ENCODE measurements at regions not wholly inside any gene's neighbourhood (a gene's known extent, or its start where the extent isn't known, plus 50 kb on each side); places are given as distances from the start of the nearest gene placed in this dataset.

DNA sequence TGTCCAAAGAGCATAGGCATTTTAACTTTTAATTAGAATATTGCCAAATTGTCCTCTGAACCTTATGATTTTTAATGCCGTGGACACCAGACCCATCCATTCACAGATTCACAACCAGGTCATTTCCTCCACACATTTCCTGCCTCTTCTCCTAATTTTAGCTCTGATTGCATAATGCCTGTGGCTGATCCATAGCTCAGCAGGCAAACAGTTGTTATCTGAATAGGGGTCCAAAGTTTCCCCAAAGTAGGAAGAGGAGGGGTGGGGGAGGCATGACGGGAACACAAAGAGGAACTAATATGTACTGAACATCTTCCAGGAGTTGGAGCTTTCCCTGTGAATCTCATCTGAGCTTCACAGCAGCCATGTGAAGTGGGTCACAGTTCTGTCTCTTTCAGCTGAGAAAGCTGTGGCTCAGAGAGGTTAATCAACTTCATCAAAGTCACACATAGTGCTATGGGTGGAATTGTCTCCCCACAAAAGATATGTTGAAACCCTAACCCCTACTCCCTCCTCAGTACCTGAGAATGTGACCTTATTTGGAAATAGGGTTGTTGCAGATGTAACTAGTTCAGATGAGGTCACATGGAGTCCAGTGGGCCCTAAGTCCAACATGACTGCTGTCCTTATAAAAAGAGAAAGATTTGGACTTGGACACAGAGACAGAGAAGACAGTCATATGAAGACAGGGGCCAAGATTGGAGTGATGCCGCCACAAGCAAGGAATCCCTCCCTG lies 106.7 kb upstream of the AGBL1 start:
- Histone ChIP-seq H3K4me1 (ENCODE audit: control insufficient read depth in 3 of 3, insufficient read depth in 2 of 3, low read depth in 1 of 3, low read length in 2 of 3) (no peaks in the 10 kb centered on the region), H3K4me3 (ENCODE audit: low read depth in 1 of 3, low read length in 3 of 3) (no peak overlapping the region), H3K9me3 (ENCODE audit: control insufficient read depth in 2 of 2, insufficient read depth in 1 of 2, low read depth in 1 of 2, low read length in 1 of 2) (no peaks in the 10 kb centered on the region), H3K36me3 (ENCODE audit: control insufficient read depth in 3 of 3, insufficient read depth in 2 of 3, low read depth in 1 of 3, low read length in 3 of 3) (no peaks in the 10 kb centered on the region), H3K27me3 (ENCODE audit: control insufficient read depth in 3 of 3, insufficient read depth in 3 of 3, low read length in 3 of 3) (no peaks in the 10 kb centered on the region), H3K27ac (ENCODE audit: low read depth in 1 of 3, low read length in 2 of 3) (no peak overlapping the region)
- FAIRE-seq (no peak), DNase-seq (no peak)
- 38 to 62% (median 49%) methylated on average over 3 of the region's 3 CpGs for WGBS, 3 donors

DNA sequence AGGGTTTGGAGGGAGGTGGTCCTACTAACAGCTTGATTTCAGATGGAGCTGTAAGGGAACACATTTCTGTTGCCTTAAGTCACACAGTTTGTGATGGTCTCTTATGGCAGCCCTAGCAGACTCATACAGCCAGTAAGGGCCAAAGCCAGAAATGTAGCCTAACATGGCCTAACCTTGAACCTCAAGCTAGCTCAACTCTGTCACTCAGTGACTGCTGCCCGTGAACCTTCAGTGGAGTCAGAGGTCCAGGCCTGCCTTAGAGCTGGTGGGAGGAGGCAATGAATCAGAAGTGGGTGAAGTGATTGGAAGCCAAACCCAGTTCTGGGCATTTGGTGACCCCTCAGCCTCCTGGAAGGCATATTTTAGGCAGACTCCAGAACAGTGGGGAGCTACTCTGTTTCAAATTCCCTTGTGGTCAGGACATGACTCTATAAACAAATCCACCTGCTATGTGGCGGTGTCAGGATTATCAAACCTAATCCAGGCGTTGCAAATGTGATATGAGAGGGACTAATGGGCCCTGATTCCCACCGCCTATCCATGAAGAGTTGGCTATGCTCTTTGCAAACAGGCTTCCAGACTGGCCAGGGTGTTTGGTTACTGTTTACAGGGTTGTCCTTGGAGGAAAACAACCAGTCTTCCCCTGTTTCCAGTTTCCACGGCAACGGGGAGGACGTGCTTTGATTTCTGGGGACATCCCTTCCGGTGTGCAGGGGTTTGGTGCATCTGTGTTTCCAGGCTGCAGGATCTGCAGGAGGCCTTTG lies 105.9 kb upstream of the AGBL1 start:
- Histone ChIP-seq H3K9me3 (ENCODE audit: control insufficient read depth in 2 of 2, insufficient read depth in 1 of 2, low read depth in 1 of 2, low read length in 1 of 2) (no peaks in the 10 kb centered on the region), H3K27ac (ENCODE audit: low read depth in 1 of 3, low read length in 2 of 3) (no peak overlapping the region), H3K27me3 (ENCODE audit: control insufficient read depth in 3 of 3, insufficient read depth in 3 of 3, low read length in 3 of 3) (no peaks in the 10 kb centered on the region), H3K4me1 (ENCODE audit: control insufficient read depth in 3 of 3, insufficient read depth in 2 of 3, low read depth in 1 of 3, low read length in 2 of 3) (no peaks in the 10 kb centered on the region), H3K4me3 (ENCODE audit: low read depth in 1 of 3, low read length in 3 of 3) (no peak overlapping the region), H3K36me3 (ENCODE audit: control insufficient read depth in 3 of 3, insufficient read depth in 2 of 3, low read depth in 1 of 3, low read length in 3 of 3) (no peaks in the 10 kb centered on the region)
- no peak for FAIRE-seq
- 55 to 64% (median 59%) methylated on average over 8 of the region's 8 CpGs for WGBS, 3 donors
- DNase-seq: peak in 1 of 2 donors; percentile 3

DNA sequence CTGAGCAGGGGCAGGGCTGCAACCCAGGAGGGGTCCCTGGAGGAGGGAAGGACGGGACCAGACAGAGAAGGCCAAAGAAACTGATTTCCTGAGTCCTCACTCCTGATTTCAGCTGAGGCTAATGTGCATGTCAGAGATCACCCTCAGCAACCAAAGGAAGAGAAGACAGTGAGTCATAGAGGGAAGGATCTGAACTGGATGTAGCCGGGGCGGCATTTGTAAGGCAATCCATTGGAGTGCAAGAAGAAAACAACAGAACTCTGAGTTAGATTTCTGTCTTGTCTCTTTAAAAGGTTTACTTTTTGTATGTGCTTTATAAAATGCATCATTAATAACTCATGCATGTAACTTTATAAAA lies 105.3 kb upstream of the AGBL1 start:
- Histone ChIP-seq H3K36me3 (ENCODE audit: control insufficient read depth in 3 of 3, insufficient read depth in 2 of 3, low read depth in 1 of 3, low read length in 3 of 3) (no peaks in the 10 kb centered on the region), H3K4me3 (ENCODE audit: low read depth in 1 of 3, low read length in 3 of 3) (no peak overlapping the region), H3K4me1 (ENCODE audit: control insufficient read depth in 3 of 3, insufficient read depth in 2 of 3, low read depth in 1 of 3, low read length in 2 of 3) (no peaks in the 10 kb centered on the region), H3K27me3 (ENCODE audit: control insufficient read depth in 3 of 3, insufficient read depth in 3 of 3, low read length in 3 of 3) (no peaks in the 10 kb centered on the region), H3K9me3 (ENCODE audit: control insufficient read depth in 2 of 2, insufficient read depth in 1 of 2, low read depth in 1 of 2, low read length in 1 of 2) (no peaks in the 10 kb centered on the region), H3K27ac (ENCODE audit: low read depth in 1 of 3, low read length in 2 of 3) (no peak overlapping the region)
- DNase-seq (no peak), FAIRE-seq (no peak)
- 27 to 80% (median 60%) methylated on average over 3 of the region's 3 CpGs for WGBS, 3 donors

- H3K27me3 ChIP-seq (ENCODE audit: control insufficient read depth in 3 of 3, insufficient read depth in 3 of 3, low read length in 3 of 3): no peaks in the 10 kb centered on the region
- H3K4me3 ChIP-seq (ENCODE audit: low read depth in 1 of 3, low read length in 3 of 3): no peak overlapping the region
- 57 to 66% (median 57%) methylated on average over 3 of the region's 3 CpGs for WGBS, 3 donors
- DNase-seq (no peak), FAIRE-seq (no peak)
- H3K36me3 ChIP-seq (ENCODE audit: control insufficient read depth in 3 of 3, insufficient read depth in 2 of 3, low read depth in 1 of 3, low read length in 3 of 3): no peaks in the 10 kb centered on the region
- H3K9me3 ChIP-seq (ENCODE audit: control insufficient read depth in 2 of 2, insufficient read depth in 1 of 2, low read depth in 1 of 2, low read length in 1 of 2): no peaks in the 10 kb centered on the region
- H3K27ac ChIP-seq (ENCODE audit: low read depth in 1 of 3, low read length in 2 of 3): no peak overlapping the region
- no peaks in the 10 kb centered on the region for H3K4me1 ChIP-seq (ENCODE audit: control insufficient read depth in 3 of 3, insufficient read depth in 2 of 3, low read depth in 1 of 3, low read length in 2 of 3)
These were observed 104.9 kb upstream of the AGBL1 start for GRCh38 chr15:85974742-85975141.

GRCh38 chr15:85976102-85976501 lies 103.6 kb upstream of the AGBL1 start:
- no peaks in the 10 kb centered on the region for H3K4me1 ChIP-seq (ENCODE audit: control insufficient read depth in 3 of 3, insufficient read depth in 2 of 3, low read depth in 1 of 3, low read length in 2 of 3)
- H3K27me3 ChIP-seq (ENCODE audit: control insufficient read depth in 3 of 3, insufficient read depth in 3 of 3, low read length in 3 of 3): no peaks in the 10 kb centered on the region
- FAIRE-seq (no peak), DNase-seq (no peak)
- H3K36me3 ChIP-seq (ENCODE audit: control insufficient read depth in 3 of 3, insufficient read depth in 2 of 3, low read depth in 1 of 3, low read length in 3 of 3): no peaks in the 10 kb centered on the region
- WGBS, 3 donors: 70 to 83% (median 77%) methylated on average over 3 of the region's 3 CpGs
- H3K4me3 ChIP-seq (ENCODE audit: low read depth in 1 of 3, low read length in 3 of 3): no peak overlapping the region
- H3K27ac ChIP-seq (ENCODE audit: low read depth in 1 of 3, low read length in 2 of 3): no peak overlapping the region
- no peaks in the 10 kb centered on the region for H3K9me3 ChIP-seq (ENCODE audit: control insufficient read depth in 2 of 2, insufficient read depth in 1 of 2, low read depth in 1 of 2, low read length in 1 of 2)

GRCh38 chr15:85976986-85977385 lies 102.7 kb upstream of the AGBL1 start:
- Histone ChIP-seq H3K36me3 (ENCODE audit: control insufficient read depth in 3 of 3, insufficient read depth in 2 of 3, low read depth in 1 of 3, low read length in 3 of 3) (no peaks in the 10 kb centered on the region), H3K4me3 (ENCODE audit: low read depth in 1 of 3, low read length in 3 of 3) (no peak overlapping the region), H3K27me3 (ENCODE audit: control insufficient read depth in 3 of 3, insufficient read depth in 3 of 3, low read length in 3 of 3) (no peaks in the 10 kb centered on the region), H3K4me1 (ENCODE audit: control insufficient read depth in 3 of 3, insufficient read depth in 2 of 3, low read depth in 1 of 3, low read length in 2 of 3) (no peaks in the 10 kb centered on the region), H3K27ac (ENCODE audit: low read depth in 1 of 3, low read length in 2 of 3) (no peak overlapping the region), H3K9me3 (ENCODE audit: control insufficient read depth in 2 of 2, insufficient read depth in 1 of 2, low read depth in 1 of 2, low read length in 1 of 2) (no peaks in the 10 kb centered on the region)
- no peak for FAIRE-seq
- 56 to 65% (median 63%) methylated on average over 3 of the region's 3 CpGs for WGBS, 3 donors
- DNase-seq: no peak

- no peaks in the 10 kb centered on the region for H3K36me3 ChIP-seq (ENCODE audit: control insufficient read depth in 3 of 3, insufficient read depth in 2 of 3, low read depth in 1 of 3, low read length in 3 of 3)
- no peaks in the 10 kb centered on the region for H3K9me3 ChIP-seq (ENCODE audit: control insufficient read depth in 2 of 2, insufficient read depth in 1 of 2, low read depth in 1 of 2, low read length in 1 of 2)
- FAIRE-seq (no peak), DNase-seq (no peak)
- no peaks in the 10 kb centered on the region for H3K27me3 ChIP-seq (ENCODE audit: control insufficient read depth in 3 of 3, insufficient read depth in 3 of 3, low read length in 3 of 3)
- H3K4me3 ChIP-seq (ENCODE audit: low read depth in 1 of 3, low read length in 3 of 3): no peak overlapping the region
- 68 to 89% (median 71%) methylated on average over 2 of the region's 2 CpGs for WGBS, 3 donors
- no peak overlapping the region for H3K27ac ChIP-seq (ENCODE audit: low read depth in 1 of 3, low read length in 2 of 3)
- no peaks in the 10 kb centered on the region for H3K4me1 ChIP-seq (ENCODE audit: control insufficient read depth in 3 of 3, insufficient read depth in 2 of 3, low read depth in 1 of 3, low read length in 2 of 3)
These were observed 102.1 kb upstream of the AGBL1 start for GRCh38 chr15:85977586-85977985.

DNA sequence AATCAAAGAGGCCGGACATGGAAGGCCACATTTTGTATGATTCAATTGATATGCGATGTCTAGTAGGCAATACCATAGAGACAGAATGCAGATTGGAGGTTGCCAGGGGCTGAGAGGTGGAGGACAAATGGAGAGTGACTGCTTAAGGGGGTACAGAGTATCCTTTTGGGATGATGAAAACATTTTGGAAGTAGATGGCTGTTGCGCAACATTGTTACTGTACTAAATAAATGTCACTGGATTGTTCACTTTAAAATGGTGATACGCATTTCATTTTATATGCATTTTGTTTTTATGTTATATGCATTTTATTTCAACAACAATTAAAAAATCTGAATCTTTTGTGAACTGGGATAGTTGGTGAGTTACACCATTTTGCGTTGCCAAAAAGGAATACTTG lies 99.7 kb upstream of the AGBL1 start:
- H3K27ac ChIP-seq (ENCODE audit: low read depth in 1 of 3, low read length in 2 of 3): no peak overlapping the region
- no peaks in the 10 kb centered on the region for H3K27me3 ChIP-seq (ENCODE audit: control insufficient read depth in 3 of 3, insufficient read depth in 3 of 3, low read length in 3 of 3)
- no peaks in the 10 kb centered on the region for H3K36me3 ChIP-seq (ENCODE audit: control insufficient read depth in 3 of 3, insufficient read depth in 2 of 3, low read depth in 1 of 3, low read length in 3 of 3)
- H3K4me1 ChIP-seq (ENCODE audit: control insufficient read depth in 3 of 3, insufficient read depth in 2 of 3, low read depth in 1 of 3, low read length in 2 of 3): no peaks in the 10 kb centered on the region
- DNase-seq (no peak), FAIRE-seq (no peak)
- no peaks in the 10 kb centered on the region for H3K9me3 ChIP-seq (ENCODE audit: control insufficient read depth in 2 of 2, insufficient read depth in 1 of 2, low read depth in 1 of 2, low read length in 1 of 2)
- H3K4me3 ChIP-seq (ENCODE audit: low read depth in 1 of 3, low read length in 3 of 3): no peak overlapping the region
- 96 to 99% (median 97%) methylated on average over 5 of the region's 5 CpGs for WGBS, 3 donors

Data from small intestine (tissue), 7 donors.